HL-60 (cell line): ENCODE measurements at regions not wholly inside any gene's neighbourhood (a gene's known extent, or its start where the extent isn't known, plus 50 kb on each side); places are given as distances from the start of the nearest gene placed in this dataset.

Source experiments
- DNase-seq, 2 experiments: peaks; one replicate each; pipeline ENCODE4 v3.0.0-alpha.2; 2010 to 2020; ENCODE audit warnings: low read depth in 1 of 2, low spot score in 1 of 2
- H3K27ac ChIP-seq: fragments of 250-450 bp; sonication (Bioruptor Pico); replicated peaks from 2 replicates; pipeline ENCODE4 v1.5.1; 2020; ENCODE audit warnings: mild to moderate bottlenecking, moderate library complexity
- H3K27me3 ChIP-seq: fragments of 250-450 bp; sonication (Bioruptor Pico); 2 replicates; pipeline ENCODE4 v1.5.1; 2021; ENCODE audit warnings: mild to moderate bottlenecking, moderate library complexity; ENCODE audit not compliant: insufficient read depth, poor library complexity, severe bottlenecking
- H3K4me3 ChIP-seq: replicated peaks from 2 replicates; pipeline ENCODE4 v1.5.1; 2011; ENCODE audit warnings: mild to moderate bottlenecking, control low read depth, low read length; ENCODE audit not compliant: insufficient read depth
- CTCF ChIP-seq: IDR thresholded peaks from one replicate; pipeline ENCODE4 v1.5.1; 2011; ENCODE audit warnings: low read length, control low read depth, inconsistent platforms; ENCODE audit not compliant: insufficient read depth
- GABPA ChIP-seq: IDR thresholded peaks from 2 replicates; pipeline ENCODE4 v1.6.1; 2012; ENCODE audit warnings: low read depth
- POLR2AphosphoS5 ChIP-seq: IDR thresholded peaks from 2 replicates; pipeline ENCODE4 v1.6.1; 2012; ENCODE audit warnings: low read depth
- REST ChIP-seq: IDR thresholded peaks from 2 replicates; pipeline ENCODE4 v1.6.1; 2012; ENCODE audit warnings: low read depth; ENCODE audit not compliant: insufficient replicate concordance
- SPI1 ChIP-seq: IDR thresholded peaks from 2 replicates; pipeline ENCODE4 v1.6.1; 2012; ENCODE audit warnings: low read depth, mild to moderate bottlenecking, borderline replicate concordance

- H3K27me3 ChIP-seq: no peaks in the 10 kb centered on the region
- DNase-seq: no peak
- TF ChIP-seq REST: no peak
- no peak for TF ChIP-seq CTCF
- TF ChIP-seq GABPA: no peak
- no peak for TF ChIP-seq SPI1
- no peak for TF ChIP-seq POLR2AphosphoS5
- no peak overlapping the region for H3K4me3 ChIP-seq
- no peak overlapping the region for H3K27ac ChIP-seq
Observed at GRCh38 chr11:135037828-135038227, 625.8 kb upstream of the B3GAT1 start.

GRCh38 chr11:135036488-135037297, 624.7 kb upstream of the B3GAT1 start:
- H3K4me3 ChIP-seq: no peak overlapping the region
- TF ChIP-seq POLR2AphosphoS5 (no peak), REST (no peak), GABPA (no peak), CTCF (no peak), SPI1 (no peak)
- no peak overlapping the region for H3K27ac ChIP-seq
- H3K27me3 ChIP-seq: no peaks in the 10 kb centered on the region
- DNase-seq: no peak

- no peak for DNase-seq
- Histone ChIP-seq H3K27ac (no peak overlapping the region), H3K27me3 (no peaks in the 10 kb centered on the region), H3K4me3 (no peak overlapping the region)
- TF ChIP-seq POLR2AphosphoS5 (no peak), CTCF (no peak), REST (no peak), GABPA (no peak), SPI1 (no peak)
Observed at GRCh38 chr11:135035282-135035681, 623.2 kb upstream of the B3GAT1 start.
